Erythroblast (primary cell): ENCODE measurements at regions not wholly inside any gene's neighbourhood (a gene's known extent, or its start where the extent isn't known, plus 50 kb on each side); places are given as distances from the start of the nearest gene placed in this dataset.

Source experiments
- GATA1 ChIP-seq: IDR thresholded peaks from 2 replicates; pipeline ENCODE4 v1.6.1; 2011; ENCODE audit warnings: low read depth, mild to moderate bottlenecking, control low read depth, low read length, moderate library complexity
- POLR2A ChIP-seq: IDR thresholded peaks from 2 replicates; pipeline ENCODE4 v1.6.1; 2011; ENCODE audit warnings: mild to moderate bottlenecking, low read length

DNA sequence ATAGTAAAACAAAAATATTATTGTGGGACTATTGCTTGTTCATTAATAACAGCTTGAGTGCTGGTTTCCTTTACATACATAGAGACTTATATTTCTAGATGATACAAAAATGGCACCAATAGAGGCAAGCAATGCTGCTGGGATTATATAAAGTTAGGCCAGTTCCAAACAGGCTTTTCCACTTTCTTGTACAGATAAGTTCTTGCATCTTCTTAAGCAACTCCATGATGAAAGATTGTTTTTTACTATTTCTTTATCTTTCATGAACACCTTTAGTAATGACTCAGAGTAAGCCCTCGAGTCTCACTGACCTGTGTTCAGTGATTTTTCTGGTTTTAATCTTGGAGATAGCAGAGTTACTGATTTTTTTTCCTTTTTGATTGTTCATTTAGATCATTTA, 324.4 kb downstream of the PRR16 start:
- no peak for TF ChIP-seq POLR2A
- no peak for TF ChIP-seq GATA1
